Adrenal gland (tissue), 9 donors: ENCODE measurements at regions not wholly inside any gene's neighbourhood (a gene's known extent, or its start where the extent isn't known, plus 50 kb on each side); places are given as distances from the start of the nearest gene placed in this dataset.
"Not testable (repeated sequence)": the region's sequence is repeated elsewhere in the genome, so short reads cannot be mapped to it uniquely, and the experiment has no call there.

Experiments
- DNase-seq, 7 donors: peaks; one replicate each; pipeline ENCODE4 v3.0.0-alpha.2; 2019 to 2020
- H3K27ac ChIP-seq, 5 donors: fragments of 200-600 bp; sonication (generic) in 4 of 5; 1 replicate in 3 of 5; 2 replicates in 2 of 5; pipeline versions ENCODE4 v1.5.1 to v1.8.0; 2016 to 2020; ENCODE audit warnings: mild to moderate bottlenecking in 1 of 5
- H3K27me3 ChIP-seq: fragments of 200-600 bp; 2 replicates; pipeline ENCODE4 v1.8.0; 2021
- H3K36me3 ChIP-seq, 2 donors: fragments of 200-600 bp; replicated peaks in 1 of 2; 1 replicate in 1 of 2; 2 replicates in 1 of 2; pipeline versions ENCODE4 v1.5.1 to v1.8.0; 2018 to 2022
- H3K4me1 ChIP-seq, 2 donors: fragments of 200-600 bp; replicated peaks in 1 of 2; 1 replicate in 1 of 2; 2 replicates in 1 of 2; pipeline versions ENCODE4 v1.5.1 to v1.8.0; 2018 to 2021
- H3K4me3 ChIP-seq, 4 donors: fragments of 200-600 bp; sonication (generic) in 3 of 4; one replicate each; pipeline ENCODE4 v1.5.1; 2016 to 2018
- H3K9me3 ChIP-seq, 3 donors: fragments of 200-600 bp; sonication (generic) in 1 of 3; replicated peaks in 1 of 3; 1 replicate in 2 of 3; 2 replicates in 1 of 3; pipeline versions ENCODE4 v1.5.1 to v1.8.0; 2016 to 2021
- CTCF ChIP-seq, 6 experiments: fragments of 450-650 bp in 4 of 6; fragments of 200-600 bp in 2 of 6; sonication (generic) in 1 of 6; IDR thresholded peaks; 1 replicate in 5 of 6; 2 replicates in 1 of 6; pipeline versions ENCODE4 v1.5.1 to v1.8.0; 2016 to 2021; ENCODE audit warnings: antibody characterized with exemption in 6 of 6, mild to moderate bottlenecking in 2 of 6, moderate library complexity in 1 of 6
- POLR2A ChIP-seq, 2 donors: fragments of 450-650 bp; IDR thresholded peaks; one replicate each; pipeline ENCODE4 v1.6.1; 2017; ENCODE audit warnings: antibody characterized with exemption in 2 of 2, mild to moderate bottlenecking in 2 of 2, moderate library complexity in 1 of 2
- WGBS, 4 donors: extraction: QIAGEN DNeasy Blood & Tissue Kit in 2 of 4; methylation state at CpG; one replicate each; pipeline versions ENCODE4 v1.1.5 to v1.1.7; 2013 to 2017; 5-methylcytosine and 5-hydroxymethylcytosine counted together
- intact Hi-C, 2 donors: fragments of 100-400 bp; cut with DNase I; formaldehyde crosslinking; loops; one replicate each; pipeline versions ENCODE4 v1.14.1 to v1.15.0; 2022 to 2023
- donor health status: healthy with polysubstance abuse.
- donor health status: Bipolar disorder and iron deficiency.
- donor health status: DM: yes; HTN: yes; CAD: no.
- donor health status: DM: no; HTN: no; CAD: no.
- donor health status: DM: no; HTN: no; CAD: no.

- intact Hi-C loops: no loop called here
- TF ChIP-seq CTCF (IDR thresholded peaks at IDR 0.05) (no peak), POLR2A (IDR thresholded peaks at IDR 0.05) (no peak)
- Histone ChIP-seq H3K4me3 (no peak overlapping the region), H3K4me1 (no peaks in the 10 kb centered on the region), H3K9me3 (no peaks in the 10 kb centered on the region), H3K27me3 (no peaks in the 10 kb centered on the region), H3K27ac (no peak overlapping the region), H3K36me3 (no peaks in the 10 kb centered on the region)
- no peak for DNase-seq
- WGBS, 4 donors: 52 to 71% (median 63%) methylated on average over 3 of the region's 3 CpGs
These were observed 115.9 kb downstream of the QRSL1 start for GRCh38 chr6:106745197-106745770.

- 69 to 86% (median 79%) methylated on average over 2 of the region's 2 CpGs for WGBS, 4 donors
- Histone ChIP-seq H3K27ac (no peak overlapping the region), H3K27me3 (no peaks in the 10 kb centered on the region), H3K4me1 (no peaks in the 10 kb centered on the region), H3K9me3 (no peaks in the 10 kb centered on the region), H3K36me3 (no peaks in the 10 kb centered on the region), H3K4me3 (no peak overlapping the region)
- no peak for TF ChIP-seq CTCF (IDR thresholded peaks at IDR 0.05)
- TF ChIP-seq POLR2A (IDR thresholded peaks at IDR 0.05): no peak
- intact Hi-C loops: no loop called here
- DNase-seq: no peak
These were observed 115.4 kb downstream of the QRSL1 start for GRCh38 chr6:106744781-106745180.

GRCh38 chr6:106744029-106744428 lies 114.7 kb downstream of the QRSL1 start:
- H3K27ac ChIP-seq, H3K9me3 ChIP-seq, H3K27me3 ChIP-seq, DNase-seq, H3K4me3 ChIP-seq, intact Hi-C loops, H3K4me1 ChIP-seq, H3K36me3 ChIP-seq: not testable (repeated sequence)
- 36 to 43% (median 41%) methylated on average over 2 of the region's 2 CpGs for WGBS, 4 donors

GRCh38 chr6:106743612-106744011 lies 114.2 kb downstream of the QRSL1 start:
- WGBS, 4 donors: 62 to 89% (median 66%) methylated on average over 2 of the region's 2 CpGs
- H3K4me3 ChIP-seq: no peak overlapping the region
- TF ChIP-seq POLR2A (IDR thresholded peaks at IDR 0.05) (no peak), CTCF (IDR thresholded peaks at IDR 0.05) (no peak)

GRCh38 chr6:106740287-106740686 lies 110.9 kb downstream of the QRSL1 start:
- no peaks in the 10 kb centered on the region for H3K27me3 ChIP-seq
- WGBS, 4 donors: 61 to 93% (median 67%) methylated on average over 3 of the region's 3 CpGs
- H3K4me3 ChIP-seq: no peak overlapping the region
- H3K36me3 ChIP-seq: no peaks in the 10 kb centered on the region
- no peaks in the 10 kb centered on the region for H3K9me3 ChIP-seq
- no peaks in the 10 kb centered on the region for H3K4me1 ChIP-seq
- no peak for TF ChIP-seq CTCF (IDR thresholded peaks at IDR 0.05)
- no peak for TF ChIP-seq POLR2A (IDR thresholded peaks at IDR 0.05)
- no peak for DNase-seq
- H3K27ac ChIP-seq: no peak overlapping the region
- intact Hi-C loops: no loop called here

More at GRCh38 chr6:106743612-106744011, 114.2 kb downstream of the QRSL1 start:
- no peaks in the 10 kb centered on the region for H3K36me3 ChIP-seq
- no peak overlapping the region for H3K27ac ChIP-seq
- DNase-seq: no peak
- intact Hi-C loops: no loop called here
- H3K9me3 ChIP-seq: no peaks in the 10 kb centered on the region
- no peaks in the 10 kb centered on the region for H3K27me3 ChIP-seq
- no peaks in the 10 kb centered on the region for H3K4me1 ChIP-seq
